K562 (cell line): ENCODE measurements at regions not wholly inside any gene's neighbourhood (a gene's known extent, or its start where the extent isn't known, plus 50 kb on each side); places are given as distances from the start of the nearest gene placed in this dataset.

ENCODE experiments used
- EP300 ChIP-seq: IDR thresholded peaks from 2 replicates; pipeline ENCODE4 v1.6.1; 2012; ENCODE audit warnings: low read length, improper control_type of control experiment
- HLTF ChIP-seq: fragments of 450-650 bp; IDR thresholded peaks from 2 replicates; pipeline ENCODE4 v1.6.1; 2016
- HMGXB4 ChIP-seq: sonication (generic); formaldehyde crosslinking; IDR thresholded peaks from 2 replicates; pipeline ENCODE4 v1.8.1; 2023; ENCODE audit warnings: mild to moderate bottlenecking, missing genetic modification reagents
- HNRNPL ChIP-seq: fragments of 200-400 bp; formaldehyde crosslinking; IDR thresholded peaks from 2 replicates; pipeline ENCODE4 v1.6.1; 2017; ENCODE audit warnings: low read depth, mild to moderate bottlenecking, low read length
- MTA1 ChIP-seq: fragments of 450-650 bp; IDR thresholded peaks from 2 replicates; pipeline ENCODE4 v1.6.1; 2017; ENCODE audit warnings: borderline replicate concordance
- NEUROD1 ChIP-seq: fragments of 150-350 bp; IDR thresholded peaks from 2 replicates; pipeline ENCODE4 v1.6.1; 2014; ENCODE audit warnings: borderline replicate concordance, low read length, low read depth; ENCODE audit not compliant: partially characterized antibody
- PHF21A ChIP-seq: fragments of 450-650 bp; IDR thresholded peaks from 2 replicates; pipeline ENCODE4 v1.6.1; 2017; ENCODE audit warnings: low read depth, borderline replicate concordance
- SIX5 ChIP-seq, 2 experiments: IDR thresholded peaks; 2 replicates each; pipeline ENCODE4 v1.6.1; 2011; ENCODE audit warnings: low read length in 2 of 2, borderline replicate concordance in 1 of 2, low read depth in 1 of 2, mild to moderate bottlenecking in 1 of 2, moderate library complexity in 1 of 2; ENCODE audit not compliant: insufficient read depth in 1 of 2
- TAF9B ChIP-seq: fragments of 450-650 bp; IDR thresholded peaks from 2 replicates; pipeline ENCODE4 v1.6.1; 2018; ENCODE audit warnings: mild to moderate bottlenecking; ENCODE audit not compliant: partially characterized antibody
- TCF7 ChIP-seq: sonication (generic); IDR thresholded peaks from 2 replicates; pipeline ENCODE4 v1.6.1; 2016; ENCODE audit warnings: antibody characterized with exemption, borderline replicate concordance
- ZNF280B ChIP-seq: fragments of 250-450 bp; sonication (Bioruptor Pico); IDR thresholded peaks from 2 replicates; pipeline ENCODE4 v1.5.1; 2021; ENCODE audit warnings: mild to moderate bottlenecking
- ZNF395 ChIP-seq: fragments of 200-800 bp; sonication (Bioruptor generic); IDR thresholded peaks from 2 replicates; pipeline ENCODE4 v1.6.1; 2017; ENCODE audit warnings: missing genetic modification characterization, missing compliant biosample characterization
- ZNF41 ChIP-seq: fragments of 250-450 bp; sonication (Bioruptor Pico); conservative IDR thresholded peaks from 2 replicates; pipeline ENCODE4 v1.4.0; 2020; ENCODE audit warnings: mild to moderate bottlenecking
- ZNF75A ChIP-seq: fragments of 450-650 bp; formaldehyde crosslinking; IDR thresholded peaks from 2 replicates; pipeline ENCODE4 v1.4.0; 2020; ENCODE audit warnings: mild to moderate bottlenecking
- TF ChIP-seq, protein P1 (sequence below): fragments of 450-650 bp; IDR thresholded peaks from 2 replicates; pipeline ENCODE4 v1.6.1; 2017; ENCODE audit warnings: antibody characterized with exemption, mild to moderate bottlenecking
- TF ChIP-seq, protein P2 (sequence below): fragments of 150-350 bp; IDR thresholded peaks from 2 replicates; pipeline ENCODE4 v1.6.1; 2014; ENCODE audit warnings: low read depth, mild to moderate bottlenecking, low read length, borderline replicate concordance

DNA sequence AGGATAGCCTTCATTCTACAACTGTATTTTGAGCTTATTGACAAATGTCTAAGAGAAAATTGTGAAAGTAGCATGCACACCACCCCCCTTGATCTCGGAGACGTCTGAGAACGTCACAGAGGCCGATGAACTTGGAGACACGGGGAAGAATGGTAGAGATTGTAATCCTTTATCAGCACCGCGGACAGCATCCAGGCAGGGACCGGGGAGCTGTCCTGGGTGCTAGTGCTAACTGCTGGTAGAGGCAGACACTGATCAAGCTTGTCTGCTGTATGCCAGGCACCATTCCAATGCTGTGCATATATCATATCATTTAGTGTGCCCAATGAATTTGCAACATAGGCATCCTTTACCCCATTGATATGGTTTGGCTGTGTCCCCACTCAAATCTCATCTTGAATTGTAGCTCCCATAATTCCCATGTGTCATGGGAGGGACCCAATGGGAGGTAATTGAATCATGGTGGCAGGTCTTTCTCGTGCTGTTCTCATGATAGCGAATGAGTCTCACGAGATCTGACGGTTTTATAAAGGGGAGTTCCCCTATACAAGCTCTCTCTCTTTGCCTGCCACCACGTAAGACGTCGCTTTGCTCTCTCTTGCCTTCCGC is 98.8 kb downstream of the LHX2 start (continued):
- TF ChIP-seq TAF9B = no peak
- TF ChIP-seq ZNF395 = peak; percentile 99
- TF ChIP-seq ZNF280B = no peak
- TF ChIP-seq EP300 = no peak
- TF ChIP-seq, protein P1, sequence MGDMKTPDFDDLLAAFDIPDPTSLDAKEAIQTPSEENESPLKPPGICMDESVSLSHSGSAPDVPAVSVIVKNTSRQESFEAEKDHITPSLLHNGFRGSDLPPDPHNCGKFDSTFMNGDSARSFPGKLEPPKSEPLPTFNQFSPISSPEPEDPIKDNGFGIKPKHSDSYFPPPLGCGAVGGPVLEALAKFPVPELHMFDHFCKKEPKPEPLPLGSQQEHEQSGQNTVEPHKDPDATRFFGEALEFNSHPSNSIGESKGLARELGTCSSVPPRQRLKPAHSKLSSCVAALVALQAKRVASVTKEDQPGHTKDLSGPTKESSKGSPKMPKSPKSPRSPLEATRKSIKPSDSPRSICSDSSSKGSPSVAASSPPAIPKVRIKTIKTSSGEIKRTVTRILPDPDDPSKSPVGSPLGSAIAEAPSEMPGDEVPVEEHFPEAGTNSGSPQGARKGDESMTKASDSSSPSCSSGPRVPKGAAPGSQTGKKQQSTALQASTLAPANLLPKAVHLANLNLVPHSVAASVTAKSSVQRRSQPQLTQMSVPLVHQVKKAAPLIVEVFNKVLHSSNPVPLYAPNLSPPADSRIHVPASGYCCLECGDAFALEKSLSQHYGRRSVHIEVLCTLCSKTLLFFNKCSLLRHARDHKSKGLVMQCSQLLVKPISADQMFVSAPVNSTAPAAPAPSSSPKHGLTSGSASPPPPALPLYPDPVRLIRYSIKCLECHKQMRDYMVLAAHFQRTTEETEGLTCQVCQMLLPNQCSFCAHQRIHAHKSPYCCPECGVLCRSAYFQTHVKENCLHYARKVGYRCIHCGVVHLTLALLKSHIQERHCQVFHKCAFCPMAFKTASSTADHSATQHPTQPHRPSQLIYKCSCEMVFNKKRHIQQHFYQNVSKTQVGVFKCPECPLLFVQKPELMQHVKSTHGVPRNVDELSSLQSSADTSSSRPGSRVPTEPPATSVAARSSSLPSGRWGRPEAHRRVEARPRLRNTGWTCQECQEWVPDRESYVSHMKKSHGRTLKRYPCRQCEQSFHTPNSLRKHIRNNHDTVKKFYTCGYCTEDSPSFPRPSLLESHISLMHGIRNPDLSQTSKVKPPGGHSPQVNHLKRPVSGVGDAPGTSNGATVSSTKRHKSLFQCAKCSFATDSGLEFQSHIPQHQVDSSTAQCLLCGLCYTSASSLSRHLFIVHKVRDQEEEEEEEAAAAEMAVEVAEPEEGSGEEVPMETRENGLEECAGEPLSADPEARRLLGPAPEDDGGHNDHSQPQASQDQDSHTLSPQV = no peak
- TF ChIP-seq ZNF75A (CRISPR knock-in tag) = no peak
- TF ChIP-seq HNRNPL = no peak
- no peak for TF ChIP-seq SIX5 (IDR thresholded peaks at IDR 0.05; ENCODE audit: borderline replicate concordance in 1 of 2, insufficient read depth in 1 of 2, low read depth in 1 of 2, low read length in 2 of 2)
- peak; percentile 100 for TF ChIP-seq HMGXB4 (CRISPR knock-in tag)
- TF ChIP-seq, protein P2, sequence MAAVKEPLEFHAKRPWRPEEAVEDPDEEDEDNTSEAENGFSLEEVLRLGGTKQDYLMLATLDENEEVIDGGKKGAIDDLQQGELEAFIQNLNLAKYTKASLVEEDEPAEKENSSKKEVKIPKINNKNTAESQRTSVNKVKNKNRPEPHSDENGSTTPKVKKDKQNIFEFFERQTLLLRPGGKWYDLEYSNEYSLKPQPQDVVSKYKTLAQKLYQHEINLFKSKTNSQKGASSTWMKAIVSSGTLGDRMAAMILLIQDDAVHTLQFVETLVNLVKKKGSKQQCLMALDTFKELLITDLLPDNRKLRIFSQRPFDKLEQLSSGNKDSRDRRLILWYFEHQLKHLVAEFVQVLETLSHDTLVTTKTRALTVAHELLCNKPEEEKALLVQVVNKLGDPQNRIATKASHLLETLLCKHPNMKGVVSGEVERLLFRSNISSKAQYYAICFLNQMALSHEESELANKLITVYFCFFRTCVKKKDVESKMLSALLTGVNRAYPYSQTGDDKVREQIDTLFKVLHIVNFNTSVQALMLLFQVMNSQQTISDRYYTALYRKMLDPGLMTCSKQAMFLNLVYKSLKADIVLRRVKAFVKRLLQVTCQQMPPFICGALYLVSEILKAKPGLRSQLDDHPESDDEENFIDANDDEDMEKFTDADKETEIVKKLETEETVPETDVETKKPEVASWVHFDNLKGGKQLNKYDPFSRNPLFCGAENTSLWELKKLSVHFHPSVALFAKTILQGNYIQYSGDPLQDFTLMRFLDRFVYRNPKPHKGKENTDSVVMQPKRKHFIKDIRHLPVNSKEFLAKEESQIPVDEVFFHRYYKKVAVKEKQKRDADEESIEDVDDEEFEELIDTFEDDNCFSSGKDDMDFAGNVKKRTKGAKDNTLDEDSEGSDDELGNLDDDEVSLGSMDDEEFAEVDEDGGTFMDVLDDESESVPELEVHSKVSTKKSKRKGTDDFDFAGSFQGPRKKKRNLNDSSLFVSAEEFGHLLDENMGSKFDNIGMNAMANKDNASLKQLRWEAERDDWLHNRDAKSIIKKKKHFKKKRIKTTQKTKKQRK = no peak
- no peak for TF ChIP-seq PHF21A
- TF ChIP-seq MTA1 = no peak
- no peak for TF ChIP-seq TCF7
- TF ChIP-seq HLTF = no peak
- TF ChIP-seq ZNF41 (CRISPR knock-in tag) = peak; percentile 70; the same call in 1 of the 2 replicates
- TF ChIP-seq NEUROD1 = no peak
